Stomach (tissue), 4 donors: ENCODE measurements at regions not wholly inside any gene's neighbourhood (a gene's known extent, or its start where the extent isn't known, plus 50 kb on each side); places are given as distances from the start of the nearest gene placed in this dataset.
"Not testable (repeated sequence)": the region's sequence is repeated elsewhere in the genome, so short reads cannot be mapped to it uniquely, and the experiment has no call there.

Experiments
- CTCF ChIP-seq, 7 experiments: fragments of 450-650 bp in 4 of 7; fragments of 200-600 bp in 3 of 7; sonication (generic) in 3 of 7; IDR thresholded peaks; one replicate each; pipeline ENCODE4 v1.5.1; 2016 to 2019; ENCODE audit warnings: antibody characterized with exemption in 7 of 7, control low read depth in 2 of 7, mild to moderate bottlenecking in 1 of 7
- EP300 ChIP-seq: sonication (generic); formaldehyde crosslinking; IDR thresholded peaks from one replicate; pipeline ENCODE4 v1.6.1; 2017; ENCODE audit warnings: antibody characterized with exemption
- POLR2A ChIP-seq, 4 donors: fragments of 450-650 bp; IDR thresholded peaks; one replicate each; pipeline ENCODE4 v1.6.1; 2016; ENCODE audit warnings: antibody characterized with exemption in 4 of 4, control low read depth in 2 of 4, mild to moderate bottlenecking in 1 of 4, moderate library complexity in 1 of 4
- POLR2AphosphoS5 ChIP-seq, 3 donors: sonication (generic); formaldehyde crosslinking; IDR thresholded peaks; one replicate each; pipeline ENCODE4 v1.6.1; 2016; ENCODE audit warnings: antibody characterized with exemption in 3 of 3

DNA sequence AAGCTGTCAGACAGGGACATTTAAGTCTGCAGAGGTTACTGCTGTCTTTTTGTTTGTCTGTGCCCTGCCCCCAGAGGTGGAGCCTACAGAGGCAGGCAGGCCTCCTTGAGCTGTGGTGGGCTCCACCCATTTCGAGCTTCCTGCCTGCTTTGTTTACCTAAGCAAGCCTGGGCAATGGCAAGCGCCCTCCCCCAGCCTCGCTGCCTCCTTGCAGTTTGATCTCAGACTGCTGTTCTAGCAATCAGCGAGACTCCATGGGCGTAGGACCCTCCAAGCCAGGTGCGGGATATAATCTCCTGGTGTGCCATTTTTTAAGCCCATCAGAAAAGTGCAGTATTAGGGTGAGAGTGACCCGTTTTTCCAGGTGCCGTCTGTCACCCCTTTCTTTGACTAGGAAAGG is 53.6 kb upstream of the EDA2R start:
- TF ChIP-seq CTCF (IDR thresholded peaks at IDR 0.05); POLR2A (IDR thresholded peaks at IDR 0.05); EP300; POLR2AphosphoS5 (IDR thresholded peaks at IDR 0.05): not testable (repeated sequence)
